NB4 (cell line): ENCODE measurements at regions not wholly inside any gene's neighbourhood (a gene's known extent, or its start where the extent isn't known, plus 50 kb on each side); places are given as distances from the start of the nearest gene placed in this dataset.
A peak's percentile ranks its signal among the peaks of the same experiment; 100 is the strongest.

Source experiments
- POLR2A ChIP-seq: IDR thresholded peaks from 2 replicates; pipeline ENCODE4 v1.6.1; 2011; ENCODE audit warnings: mild to moderate bottlenecking; ENCODE audit not compliant: insufficient read length; ENCODE audit errors: extremely low read depth
- TF ChIP-seq, protein P1 (sequence below): IDR thresholded peaks from one replicate; pipeline ENCODE4 v1.5.1; 2012; ENCODE audit warnings: low read depth, low read length
- TF ChIP-seq, protein P2 (sequence below): IDR thresholded peaks from 2 replicates; pipeline ENCODE4 v1.6.1; 2011; ENCODE audit warnings: low read depth, low read length

GRCh38 chr20:56689852-56690485, 60.9 kb downstream of the TFAP2C start:
- TF ChIP-seq, protein P1, sequence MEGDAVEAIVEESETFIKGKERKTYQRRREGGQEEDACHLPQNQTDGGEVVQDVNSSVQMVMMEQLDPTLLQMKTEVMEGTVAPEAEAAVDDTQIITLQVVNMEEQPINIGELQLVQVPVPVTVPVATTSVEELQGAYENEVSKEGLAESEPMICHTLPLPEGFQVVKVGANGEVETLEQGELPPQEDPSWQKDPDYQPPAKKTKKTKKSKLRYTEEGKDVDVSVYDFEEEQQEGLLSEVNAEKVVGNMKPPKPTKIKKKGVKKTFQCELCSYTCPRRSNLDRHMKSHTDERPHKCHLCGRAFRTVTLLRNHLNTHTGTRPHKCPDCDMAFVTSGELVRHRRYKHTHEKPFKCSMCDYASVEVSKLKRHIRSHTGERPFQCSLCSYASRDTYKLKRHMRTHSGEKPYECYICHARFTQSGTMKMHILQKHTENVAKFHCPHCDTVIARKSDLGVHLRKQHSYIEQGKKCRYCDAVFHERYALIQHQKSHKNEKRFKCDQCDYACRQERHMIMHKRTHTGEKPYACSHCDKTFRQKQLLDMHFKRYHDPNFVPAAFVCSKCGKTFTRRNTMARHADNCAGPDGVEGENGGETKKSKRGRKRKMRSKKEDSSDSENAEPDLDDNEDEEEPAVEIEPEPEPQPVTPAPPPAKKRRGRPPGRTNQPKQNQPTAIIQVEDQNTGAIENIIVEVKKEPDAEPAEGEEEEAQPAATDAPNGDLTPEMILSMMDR, result no peak
- no peak for TF ChIP-seq POLR2A
- TF ChIP-seq, protein P2, sequence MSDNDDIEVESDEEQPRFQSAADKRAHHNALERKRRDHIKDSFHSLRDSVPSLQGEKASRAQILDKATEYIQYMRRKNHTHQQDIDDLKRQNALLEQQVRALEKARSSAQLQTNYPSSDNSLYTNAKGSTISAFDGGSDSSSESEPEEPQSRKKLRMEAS, result 0 out of 2 replicates have a peak, but pooled peaks have one; percentile 8
